ENCODE measurements at regions not wholly inside any gene's neighbourhood (a gene's known extent, or its start where the extent isn't known, plus 50 kb on each side); places are given as distances from the start of the nearest gene placed in this dataset.

- Histone ChIP-seq H3K4me2 (ENCODE audit: low read length) (no peak overlapping the region), H3K9ac (ENCODE audit: low read depth, low read length) (no peak overlapping the region), H3K36me3 (ENCODE audit: insufficient read depth, low read length) (no peaks in the 10 kb centered on the region), H3K27me3 (ENCODE audit: control insufficient read depth, insufficient read depth, low read length) (no peaks in the 10 kb centered on the region), H3K4me1 (ENCODE audit: control insufficient read depth, insufficient read depth, low read length) (no peaks in the 10 kb centered on the region), H3K4me3 (ENCODE audit: low read length) (no peak overlapping the region), H3K9me3 (replicated peaks; ENCODE audit: low read length) (peaks cover 7% of the 10 kb centered on the region)
These were observed 149.8 kb upstream of the DCC start for GRCh38 chr18:52190195-52190594.

- H3K9me3 ChIP-seq (replicated peaks; ENCODE audit: low read length), result peaks cover 7% of the 10 kb centered on the region
- H3K9ac ChIP-seq (ENCODE audit: low read depth, low read length), result no peak overlapping the region
- no peaks in the 10 kb centered on the region for H3K36me3 ChIP-seq (ENCODE audit: insufficient read depth, low read length)
- H3K27me3 ChIP-seq (ENCODE audit: control insufficient read depth, insufficient read depth, low read length), result no peaks in the 10 kb centered on the region
- H3K4me3 ChIP-seq (ENCODE audit: low read length), result no peak overlapping the region
- H3K4me2 ChIP-seq (ENCODE audit: low read length), result no peak overlapping the region
- no peaks in the 10 kb centered on the region for H3K4me1 ChIP-seq (ENCODE audit: control insufficient read depth, insufficient read depth, low read length)
These were observed 149.4 kb upstream of the DCC start for GRCh38 chr18:52190631-52191030.

DNA sequence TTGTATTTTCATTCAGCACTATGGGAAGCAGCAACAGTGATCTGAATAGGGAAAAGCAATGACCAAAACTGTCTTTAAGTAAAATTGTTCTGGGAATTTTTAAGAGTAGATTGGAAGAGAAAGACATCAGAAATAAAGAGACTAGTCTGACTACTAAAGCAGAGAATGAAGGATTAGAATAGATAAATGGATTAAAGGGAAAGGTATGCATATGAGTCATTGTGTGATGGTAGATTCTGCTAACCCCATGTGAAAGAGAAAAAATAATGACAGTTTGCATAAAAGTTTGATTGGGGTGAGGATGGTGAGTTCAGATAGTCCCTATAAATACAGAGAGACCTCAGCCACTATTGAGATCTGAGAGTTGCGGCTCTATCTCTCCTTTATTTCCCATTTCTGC is 139.6 kb upstream of the DCC start:
- Histone ChIP-seq H3K4me2 (ENCODE audit: low read length) (no peak overlapping the region), H3K27me3 (ENCODE audit: control insufficient read depth, insufficient read depth, low read length) (no peaks in the 10 kb centered on the region), H3K36me3 (ENCODE audit: insufficient read depth, low read length) (no peaks in the 10 kb centered on the region), H3K9me3 (replicated peaks; ENCODE audit: low read length) (peaks cover 8% of the 10 kb centered on the region), H3K4me1 (ENCODE audit: control insufficient read depth, insufficient read depth, low read length) (no peaks in the 10 kb centered on the region), H3K4me3 (ENCODE audit: low read length) (no peak overlapping the region), H3K9ac (ENCODE audit: low read depth, low read length) (no peak overlapping the region)

DNA sequence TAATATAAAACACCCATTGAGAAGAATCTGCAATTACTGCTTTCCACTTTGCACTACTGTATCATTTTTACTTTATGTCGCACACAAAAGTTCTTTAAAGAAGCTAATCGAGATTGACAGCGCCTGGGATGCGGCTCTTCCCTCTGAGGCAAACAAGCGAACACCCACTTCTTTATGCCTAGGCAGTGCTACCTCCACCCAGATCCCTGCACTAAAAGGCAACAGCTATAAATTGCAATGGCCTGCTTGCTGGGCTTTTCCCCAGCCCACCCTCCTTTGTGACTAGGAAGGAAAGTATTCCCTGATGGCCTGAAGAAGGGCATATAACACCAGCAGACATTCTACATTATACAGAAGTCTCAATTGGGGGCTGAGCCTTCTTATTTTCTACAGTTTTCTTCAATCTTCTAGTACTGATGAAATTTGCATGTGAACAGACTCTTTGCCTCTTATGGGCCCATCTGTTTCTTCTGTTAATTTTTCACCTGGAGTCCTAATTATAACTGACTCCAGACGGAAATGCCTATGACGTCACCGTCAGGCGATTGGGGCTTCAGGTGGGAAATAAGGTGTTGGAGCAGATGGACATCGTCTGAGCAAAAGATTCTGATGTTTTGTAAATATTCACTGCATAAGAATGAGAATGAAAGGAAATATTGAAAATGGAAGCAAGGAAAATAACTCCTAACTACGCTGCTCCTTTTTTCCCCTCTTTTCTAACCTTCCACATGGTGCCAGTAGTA is 138.9 kb upstream of the DCC start:
- H3K4me2 ChIP-seq (ENCODE audit: low read length), result no peak overlapping the region
- no peak overlapping the region for H3K9ac ChIP-seq (ENCODE audit: low read depth, low read length)
- no peak overlapping the region for H3K4me3 ChIP-seq (ENCODE audit: low read length)
- no peaks in the 10 kb centered on the region for H3K36me3 ChIP-seq (ENCODE audit: insufficient read depth, low read length)
- peaks cover 8% of the 10 kb centered on the region for H3K9me3 ChIP-seq (replicated peaks; ENCODE audit: low read length)
- H3K4me1 ChIP-seq (ENCODE audit: control insufficient read depth, insufficient read depth, low read length), result no peaks in the 10 kb centered on the region
- H3K27me3 ChIP-seq (ENCODE audit: control insufficient read depth, insufficient read depth, low read length), result no peaks in the 10 kb centered on the region

GRCh38 chr18:52208646-52209045 is 131.4 kb upstream of the DCC start:
- H3K4me2 ChIP-seq (ENCODE audit: low read length), result no peak overlapping the region
- peaks cover 2% of the 10 kb centered on the region for H3K9me3 ChIP-seq (replicated peaks; ENCODE audit: low read length)
- no peak overlapping the region for H3K9ac ChIP-seq (ENCODE audit: low read depth, low read length)
- H3K27me3 ChIP-seq (ENCODE audit: control insufficient read depth, insufficient read depth, low read length), result no peaks in the 10 kb centered on the region
- H3K4me3 ChIP-seq (ENCODE audit: low read length), result no peak overlapping the region
- H3K36me3 ChIP-seq (ENCODE audit: insufficient read depth, low read length), result no peaks in the 10 kb centered on the region
- no peaks in the 10 kb centered on the region for H3K4me1 ChIP-seq (ENCODE audit: control insufficient read depth, insufficient read depth, low read length)

DNA sequence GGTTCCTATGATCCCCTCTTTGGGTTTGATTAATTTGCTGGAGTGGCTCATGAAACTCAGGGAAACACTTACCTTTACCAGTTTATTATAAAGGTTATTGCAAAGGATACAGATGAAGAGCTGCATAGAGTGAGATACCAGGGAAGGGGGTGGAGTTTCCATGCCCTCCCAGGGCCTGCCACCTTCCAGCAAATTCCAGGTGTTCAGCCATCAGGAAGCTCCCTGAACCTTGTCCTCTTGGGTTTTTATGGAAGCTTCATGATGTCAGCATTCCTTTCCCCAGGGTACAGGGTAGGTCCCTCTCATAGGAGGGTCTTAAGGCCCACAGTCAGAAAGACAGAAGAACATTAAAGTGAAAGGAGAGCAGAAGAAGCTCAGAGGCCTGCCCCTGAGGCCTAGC is 123.9 kb upstream of the DCC start:
- H3K4me3 ChIP-seq (ENCODE audit: low read length), result no peak overlapping the region
- no peaks in the 10 kb centered on the region for H3K4me1 ChIP-seq (ENCODE audit: control insufficient read depth, insufficient read depth, low read length)
- no peaks in the 10 kb centered on the region for H3K27me3 ChIP-seq (ENCODE audit: control insufficient read depth, insufficient read depth, low read length)
- H3K4me2 ChIP-seq (ENCODE audit: low read length), result no peak overlapping the region
- no peaks in the 10 kb centered on the region for H3K9me3 ChIP-seq (replicated peaks; ENCODE audit: low read length)
- no peaks in the 10 kb centered on the region for H3K36me3 ChIP-seq (ENCODE audit: insufficient read depth, low read length)
- H3K9ac ChIP-seq (ENCODE audit: low read depth, low read length), result no peak overlapping the region

DNA sequence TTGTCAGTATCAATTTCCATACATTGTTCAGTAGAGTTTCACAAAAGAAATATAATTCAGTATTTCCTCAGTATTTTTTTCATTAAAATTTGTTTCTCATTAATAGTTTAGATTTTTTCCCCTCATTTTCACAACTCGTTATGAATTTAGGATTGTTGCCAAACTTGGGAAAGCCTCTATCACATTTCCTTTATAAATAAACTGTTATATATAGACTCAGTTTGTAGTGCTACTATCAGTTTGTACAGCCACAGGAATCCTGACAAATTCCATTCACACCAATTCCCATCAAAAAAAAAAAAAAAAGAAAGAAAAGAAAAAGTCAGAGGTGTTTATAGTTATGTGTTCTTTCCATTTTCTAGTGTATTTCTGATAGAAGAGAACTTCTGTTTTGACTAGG is 123.3 kb upstream of the DCC start:
- H3K9me3 ChIP-seq (replicated peaks; ENCODE audit: low read length), result no peaks in the 10 kb centered on the region
- no peak overlapping the region for H3K4me3 ChIP-seq (ENCODE audit: low read length)
- H3K9ac ChIP-seq (ENCODE audit: low read depth, low read length), result no peak overlapping the region
- H3K36me3 ChIP-seq (ENCODE audit: insufficient read depth, low read length), result no peaks in the 10 kb centered on the region
- H3K4me2 ChIP-seq (ENCODE audit: low read length), result no peak overlapping the region
- H3K4me1 ChIP-seq (ENCODE audit: control insufficient read depth, insufficient read depth, low read length), result no peaks in the 10 kb centered on the region
- no peaks in the 10 kb centered on the region for H3K27me3 ChIP-seq (ENCODE audit: control insufficient read depth, insufficient read depth, low read length)

GRCh38 chr18:52219102-52219501 is 120.9 kb upstream of the DCC start:
- no peak overlapping the region for H3K9ac ChIP-seq (ENCODE audit: low read depth, low read length)
- no peaks in the 10 kb centered on the region for H3K27me3 ChIP-seq (ENCODE audit: control insufficient read depth, insufficient read depth, low read length)
- H3K4me1 ChIP-seq (ENCODE audit: control insufficient read depth, insufficient read depth, low read length), result no peaks in the 10 kb centered on the region
- H3K4me2 ChIP-seq (ENCODE audit: low read length), result no peak overlapping the region
- peaks cover 6% of the 10 kb centered on the region for H3K9me3 ChIP-seq (replicated peaks; ENCODE audit: low read length)
- H3K36me3 ChIP-seq (ENCODE audit: insufficient read depth, low read length), result no peaks in the 10 kb centered on the region
- H3K4me3 ChIP-seq (ENCODE audit: low read length), result no peak overlapping the region

DNA sequence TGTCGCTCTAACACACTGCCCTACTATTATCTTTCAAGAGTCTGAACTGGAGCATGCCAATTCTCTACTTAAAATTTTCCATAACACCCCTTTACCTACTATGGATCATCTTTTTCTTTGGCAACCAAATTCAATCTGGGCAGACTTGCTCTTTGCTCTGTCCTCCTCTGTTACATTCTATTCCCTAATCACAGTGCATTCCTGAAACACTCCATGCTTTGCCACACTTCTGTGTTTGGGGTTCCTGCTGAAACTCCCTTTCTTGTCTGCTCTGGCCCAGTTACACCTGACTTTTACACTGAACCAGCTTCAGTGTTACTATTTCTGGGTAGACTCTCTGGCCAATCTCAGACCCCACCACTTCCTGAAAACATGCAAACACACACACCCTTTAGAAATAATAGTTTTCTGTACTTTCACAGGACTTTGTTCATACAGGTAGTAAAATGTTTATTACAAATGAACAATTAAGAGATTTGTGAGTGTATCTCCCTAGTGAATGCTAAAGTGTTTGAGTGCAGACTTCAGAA is 119.9 kb upstream of the DCC start:
- Histone ChIP-seq H3K9me3 (replicated peaks; ENCODE audit: low read length) (peaks cover 6% of the 10 kb centered on the region), H3K4me1 (ENCODE audit: control insufficient read depth, insufficient read depth, low read length) (no peaks in the 10 kb centered on the region), H3K36me3 (ENCODE audit: insufficient read depth, low read length) (no peaks in the 10 kb centered on the region), H3K9ac (ENCODE audit: low read depth, low read length) (no peak overlapping the region), H3K27me3 (ENCODE audit: control insufficient read depth, insufficient read depth, low read length) (no peaks in the 10 kb centered on the region), H3K4me2 (ENCODE audit: low read length) (no peak overlapping the region), H3K4me3 (ENCODE audit: low read length) (no peak overlapping the region)

DNA sequence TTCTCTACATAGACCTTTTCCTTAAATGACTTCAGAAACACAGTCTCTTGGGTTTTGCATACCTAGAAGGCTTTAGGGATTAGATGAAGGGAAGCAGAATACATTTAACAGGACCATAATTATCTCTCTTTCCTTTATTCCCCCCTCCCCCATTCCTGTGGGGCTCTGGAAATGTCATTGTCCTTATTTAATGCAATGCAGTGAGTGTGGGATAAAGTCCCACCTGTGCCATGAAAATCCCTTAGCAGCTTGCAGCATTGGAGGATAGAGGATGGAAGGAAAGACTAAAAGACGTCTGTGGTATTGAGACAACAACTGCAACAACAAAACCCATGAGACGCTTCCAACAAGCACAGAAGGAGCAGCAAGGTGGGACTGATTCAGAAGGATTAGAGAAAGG is 117.8 kb upstream of the DCC start:
- Histone ChIP-seq H3K9me3 (replicated peaks; ENCODE audit: low read length) (peaks cover 6% of the 10 kb centered on the region), H3K36me3 (ENCODE audit: insufficient read depth, low read length) (no peaks in the 10 kb centered on the region), H3K9ac (ENCODE audit: low read depth, low read length) (no peak overlapping the region), H3K27me3 (ENCODE audit: control insufficient read depth, insufficient read depth, low read length) (no peaks in the 10 kb centered on the region), H3K4me3 (ENCODE audit: low read length) (no peak overlapping the region), H3K4me2 (ENCODE audit: low read length) (no peak overlapping the region), H3K4me1 (ENCODE audit: control insufficient read depth, insufficient read depth, low read length) (no peaks in the 10 kb centered on the region)

DNA sequence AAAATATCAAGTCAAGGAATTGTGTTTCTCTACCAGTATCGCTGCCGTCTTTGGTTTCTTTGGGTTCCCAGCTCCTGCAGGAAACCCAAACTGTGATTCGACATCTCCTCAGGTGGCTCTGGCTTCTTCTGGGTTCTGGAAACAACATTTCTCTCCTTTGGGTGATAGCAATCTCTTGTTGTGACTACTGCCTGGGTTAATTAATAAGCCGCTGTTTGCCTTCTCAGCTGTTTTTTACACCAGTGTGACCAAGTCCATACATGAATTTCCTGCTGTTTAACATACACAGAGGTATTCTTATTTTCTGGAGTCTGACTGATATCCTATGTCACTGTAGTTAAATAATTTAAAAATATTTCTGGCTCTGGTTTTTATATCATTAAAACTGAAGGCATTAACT is 112.5 kb upstream of the DCC start:
- no peaks in the 10 kb centered on the region for H3K36me3 ChIP-seq (ENCODE audit: insufficient read depth, low read length)

GRCh38 chr18:52228166-52228565 is 111.8 kb upstream of the DCC start:
- Histone ChIP-seq H3K9ac (ENCODE audit: low read depth, low read length) (no peak overlapping the region), H3K4me2 (ENCODE audit: low read length) (no peak overlapping the region), H3K4me1 (ENCODE audit: control insufficient read depth, insufficient read depth, low read length) (no peaks in the 10 kb centered on the region), H3K27me3 (ENCODE audit: control insufficient read depth, insufficient read depth, low read length) (no peaks in the 10 kb centered on the region), H3K4me3 (ENCODE audit: low read length) (no peak overlapping the region), H3K9me3 (replicated peaks; ENCODE audit: low read length) (peaks cover 5% of the 10 kb centered on the region), H3K36me3 (ENCODE audit: insufficient read depth, low read length) (no peaks in the 10 kb centered on the region)

More for the DNA sequence above, 112.5 kb upstream of the DCC start:
- Histone ChIP-seq H3K4me2 (ENCODE audit: low read length) (no peak overlapping the region), H3K4me1 (ENCODE audit: control insufficient read depth, insufficient read depth, low read length) (no peaks in the 10 kb centered on the region), H3K4me3 (ENCODE audit: low read length) (no peak overlapping the region), H3K9me3 (replicated peaks; ENCODE audit: low read length) (peaks cover 5% of the 10 kb centered on the region), H3K27me3 (ENCODE audit: control insufficient read depth, insufficient read depth, low read length) (no peaks in the 10 kb centered on the region), H3K9ac (ENCODE audit: low read depth, low read length) (no peak overlapping the region)
